ENCODE measurements at regions not wholly inside any gene's neighbourhood (a gene's known extent, or its start where the extent isn't known, plus 50 kb on each side); places are given as distances from the start of the nearest gene placed in this dataset.
"Not testable (repeated sequence)": the region's sequence is repeated elsewhere in the genome, so short reads cannot be mapped to it uniquely, and the experiment has no call there.

- H3K4me2 ChIP-seq: no peak overlapping the region
- no peak overlapping the region for H3K4me3 ChIP-seq
- no peaks in the 10 kb centered on the region for H3K36me3 ChIP-seq
- H3K9ac ChIP-seq: no peak overlapping the region
- 0 out of 2 replicates have a peak, but pooled peaks cover 5% of the 10 kb centered on the region for H3K9me3 ChIP-seq
- H3K27me3 ChIP-seq: no peaks in the 10 kb centered on the region
- H3K27ac ChIP-seq: no peak overlapping the region
- peaks cover 6% of the 10 kb centered on the region for H3K4me1 ChIP-seq
- TF ChIP-seq Cebpa-rat (IDR thresholded peaks at IDR 0.05): no peak
- H4K20me1 ChIP-seq: no peaks in the 10 kb centered on the region
Measured at GRCh38 chr5:57715296-57715695, 232.7 kb upstream of the ACTBL2 start.

- H3K27ac ChIP-seq, H3K9me3 ChIP-seq, H4K20me1 ChIP-seq, H3K4me3 ChIP-seq, H3K4me2 ChIP-seq, H3K4me1 ChIP-seq, H3K27me3 ChIP-seq, H3K9ac ChIP-seq, H3K36me3 ChIP-seq: not testable (repeated sequence)
Measured at GRCh38 chr5:57713535-57713934, 230.9 kb upstream of the ACTBL2 start.

GRCh38 chr5:57711946-57712345, 229.3 kb upstream of the ACTBL2 start:
- Histone ChIP-seq H3K9me3 (0 out of 2 replicates have a peak, but pooled peaks cover 5% of the 10 kb centered on the region), H3K4me3 (no peak overlapping the region), H3K9ac (no peak overlapping the region), H4K20me1 (no peaks in the 10 kb centered on the region), H3K4me2 (no peak overlapping the region), H3K27me3 (no peaks in the 10 kb centered on the region), H3K4me1 (no peaks in the 10 kb centered on the region), H3K27ac (no peak overlapping the region), H3K36me3 (no peaks in the 10 kb centered on the region)
- no peak for TF ChIP-seq Cebpa-rat (IDR thresholded peaks at IDR 0.05)

- Histone ChIP-seq H3K27ac (no peak overlapping the region), H3K27me3 (no peaks in the 10 kb centered on the region), H3K4me1 (no peaks in the 10 kb centered on the region), H3K9ac (no peak overlapping the region), H3K4me2 (no peak overlapping the region), H3K36me3 (no peaks in the 10 kb centered on the region), H3K4me3 (no peak overlapping the region), H4K20me1 (no peaks in the 10 kb centered on the region), H3K9me3 (0 out of 2 replicates have a peak, but pooled peaks cover 5% of the 10 kb centered on the region)
- TF ChIP-seq Cebpa-rat (IDR thresholded peaks at IDR 0.05): no peak
Measured at GRCh38 chr5:57711471-57711870, 228.9 kb upstream of the ACTBL2 start.

- Histone ChIP-seq H3K4me2 (no peak overlapping the region), H3K27ac (no peak overlapping the region), H3K9me3 (0 out of 2 replicates have a peak, but pooled peaks cover 5% of the 10 kb centered on the region)
Measured at GRCh38 chr5:57710126-57710525, 227.5 kb upstream of the ACTBL2 start.

GRCh38 chr5:57705769-57706168, 223.2 kb upstream of the ACTBL2 start:
- Histone ChIP-seq H3K27ac (no peak overlapping the region), H3K4me1 (no peaks in the 10 kb centered on the region)
- TF ChIP-seq Cebpa-rat (IDR thresholded peaks at IDR 0.05): no peak

More at GRCh38 chr5:57710126-57710525, 227.5 kb upstream of the ACTBL2 start:
- Histone ChIP-seq H3K9ac (no peak overlapping the region), H3K27me3 (no peaks in the 10 kb centered on the region), H3K4me1 (no peaks in the 10 kb centered on the region), H4K20me1 (no peaks in the 10 kb centered on the region), H3K36me3 (no peaks in the 10 kb centered on the region), H3K4me3 (no peak overlapping the region)
- no peak for TF ChIP-seq Cebpa-rat (IDR thresholded peaks at IDR 0.05)

GRCh38 chr5:57703721-57704120, 221.1 kb upstream of the ACTBL2 start:
- Histone ChIP-seq H3K36me3 (no peaks in the 10 kb centered on the region), H4K20me1 (no peaks in the 10 kb centered on the region), H3K9ac (no peak overlapping the region), H3K9me3 (no peaks in the 10 kb centered on the region), H3K4me1 (no peaks in the 10 kb centered on the region), H3K27ac (no peak overlapping the region), H3K4me2 (no peak overlapping the region), H3K4me3 (no peak overlapping the region), H3K27me3 (no peaks in the 10 kb centered on the region)
- no peak for TF ChIP-seq Cebpa-rat (IDR thresholded peaks at IDR 0.05)

More at GRCh38 chr5:57705769-57706168, 223.2 kb upstream of the ACTBL2 start:
- no peak overlapping the region for H3K4me3 ChIP-seq
- H3K9ac ChIP-seq: no peak overlapping the region
- H3K36me3 ChIP-seq: no peaks in the 10 kb centered on the region
- no peaks in the 10 kb centered on the region for H4K20me1 ChIP-seq
- no peak overlapping the region for H3K4me2 ChIP-seq
- H3K27me3 ChIP-seq: no peaks in the 10 kb centered on the region
- H3K9me3 ChIP-seq: no peaks in the 10 kb centered on the region

- no peak overlapping the region for H3K4me2 ChIP-seq
- no peak for TF ChIP-seq Cebpa-rat (IDR thresholded peaks at IDR 0.05)
- no peaks in the 10 kb centered on the region for H3K4me1 ChIP-seq
- no peaks in the 10 kb centered on the region for H4K20me1 ChIP-seq
- no peaks in the 10 kb centered on the region for H3K27me3 ChIP-seq
- no peak overlapping the region for H3K4me3 ChIP-seq
- H3K9ac ChIP-seq: no peak overlapping the region
- H3K9me3 ChIP-seq: no peaks in the 10 kb centered on the region
- no peak overlapping the region for H3K27ac ChIP-seq
- H3K36me3 ChIP-seq: no peaks in the 10 kb centered on the region
Measured at GRCh38 chr5:57700484-57700883, 217.9 kb upstream of the ACTBL2 start.

GRCh38 chr5:57700072-57700471, 217.5 kb upstream of the ACTBL2 start:
- no peaks in the 10 kb centered on the region for H3K4me1 ChIP-seq
- no peaks in the 10 kb centered on the region for H3K27me3 ChIP-seq
- no peak overlapping the region for H3K4me3 ChIP-seq
- no peaks in the 10 kb centered on the region for H3K36me3 ChIP-seq
- no peak for TF ChIP-seq Cebpa-rat (IDR thresholded peaks at IDR 0.05)
- H3K9me3 ChIP-seq: no peaks in the 10 kb centered on the region
- no peak overlapping the region for H3K27ac ChIP-seq
- H3K9ac ChIP-seq: no peak overlapping the region
- no peak overlapping the region for H3K4me2 ChIP-seq
- no peaks in the 10 kb centered on the region for H4K20me1 ChIP-seq

- H3K4me1 ChIP-seq: no peaks in the 10 kb centered on the region
- no peaks in the 10 kb centered on the region for H3K36me3 ChIP-seq
- no peaks in the 10 kb centered on the region for H4K20me1 ChIP-seq
- no peak overlapping the region for H3K9ac ChIP-seq
- H3K4me2 ChIP-seq: no peak overlapping the region
- H3K27me3 ChIP-seq: no peaks in the 10 kb centered on the region
- H3K9me3 ChIP-seq: no peaks in the 10 kb centered on the region
- no peak overlapping the region for H3K4me3 ChIP-seq
- H3K27ac ChIP-seq: no peak overlapping the region
- no peak for TF ChIP-seq Cebpa-rat (IDR thresholded peaks at IDR 0.05)
Measured at GRCh38 chr5:57698802-57699201, 216.2 kb upstream of the ACTBL2 start.

- no peak overlapping the region for H3K4me2 ChIP-seq
- H3K27ac ChIP-seq: no peak overlapping the region
- H3K27me3 ChIP-seq: no peaks in the 10 kb centered on the region
- no peaks in the 10 kb centered on the region for H4K20me1 ChIP-seq
- H3K4me3 ChIP-seq: no peak overlapping the region
- H3K9me3 ChIP-seq: no peaks in the 10 kb centered on the region
- TF ChIP-seq Cebpa-rat (IDR thresholded peaks at IDR 0.05): no peak
- no peaks in the 10 kb centered on the region for H3K36me3 ChIP-seq
- H3K4me1 ChIP-seq: no peaks in the 10 kb centered on the region
- H3K9ac ChIP-seq: no peak overlapping the region
Measured at GRCh38 chr5:57698086-57698485, 215.5 kb upstream of the ACTBL2 start.

Measured in BLaER1 (cell line).